Fibroblast of skin of left biceps (primary cell): ENCODE measurements at regions not wholly inside any gene's neighbourhood (a gene's known extent, or its start where the extent isn't known, plus 50 kb on each side); places are given as distances from the start of the nearest gene placed in this dataset.

Source experiments
- DNase-seq, 2 experiments: peaks; one replicate each; pipeline ENCODE4 v3.0.0-alpha.2; 2013; ENCODE audit warnings: low read depth in 2 of 2

DNA sequence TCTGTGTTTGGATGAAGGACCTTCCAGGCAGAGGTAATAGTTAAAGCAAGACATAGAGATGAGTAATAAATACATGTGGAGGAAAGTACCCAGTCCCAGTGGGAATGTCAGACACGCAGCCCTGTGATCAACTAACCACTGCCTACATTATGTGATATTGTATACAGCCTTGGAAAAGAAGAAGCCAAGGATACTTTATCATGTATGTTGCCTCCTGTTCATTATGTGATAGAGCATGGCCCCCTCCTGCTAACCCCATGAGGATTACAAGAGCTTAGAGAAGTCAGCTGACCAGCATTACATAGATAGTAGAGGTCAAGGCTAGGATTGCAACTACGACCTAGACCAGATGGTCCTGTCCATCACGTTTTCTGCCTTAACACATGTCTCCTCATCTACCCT is 497.0 kb upstream of the TNC start:
- DNase-seq, result no peak

DNA sequence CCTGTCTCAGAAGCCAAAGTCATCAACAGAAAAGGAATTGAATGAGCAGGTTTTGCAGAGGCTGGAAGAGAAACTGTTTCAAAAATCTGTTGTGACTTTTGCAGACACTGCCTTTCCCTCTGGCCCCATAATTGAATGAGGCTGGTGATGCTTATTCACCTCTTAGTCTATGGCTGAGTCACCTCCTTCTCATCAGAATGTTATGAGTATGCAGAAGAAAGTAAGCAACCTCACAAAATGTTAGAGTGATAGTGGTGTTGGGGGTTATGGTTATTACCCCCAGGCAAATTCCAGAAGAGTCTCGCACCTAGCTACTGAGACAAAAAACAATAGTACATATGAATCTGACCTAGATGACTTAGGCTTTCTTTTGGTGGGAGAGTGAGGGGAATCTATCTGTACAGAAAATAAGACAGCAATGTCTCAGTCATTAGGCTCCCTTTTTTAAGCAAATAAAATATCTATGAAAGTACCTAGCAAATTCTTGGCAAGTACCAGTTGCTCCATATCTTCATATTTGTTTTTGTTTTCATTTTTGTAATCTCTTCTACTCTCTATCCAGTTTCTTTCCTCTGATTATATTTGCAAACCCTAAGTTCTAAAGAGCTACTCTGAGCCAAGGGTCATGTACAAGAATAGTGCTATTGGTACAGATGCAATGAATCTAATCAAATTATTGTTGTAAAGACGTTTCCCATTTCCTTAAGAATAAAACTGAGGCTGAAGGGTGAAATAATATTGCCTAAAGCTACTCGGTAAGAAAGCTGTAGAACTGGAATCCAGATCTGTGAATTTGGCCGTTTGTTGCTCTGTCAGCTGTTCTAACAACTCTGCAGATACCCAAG is 498.1 kb upstream of the TNC start:
- DNase-seq, result peak; percentile 91 to 92

DNA sequence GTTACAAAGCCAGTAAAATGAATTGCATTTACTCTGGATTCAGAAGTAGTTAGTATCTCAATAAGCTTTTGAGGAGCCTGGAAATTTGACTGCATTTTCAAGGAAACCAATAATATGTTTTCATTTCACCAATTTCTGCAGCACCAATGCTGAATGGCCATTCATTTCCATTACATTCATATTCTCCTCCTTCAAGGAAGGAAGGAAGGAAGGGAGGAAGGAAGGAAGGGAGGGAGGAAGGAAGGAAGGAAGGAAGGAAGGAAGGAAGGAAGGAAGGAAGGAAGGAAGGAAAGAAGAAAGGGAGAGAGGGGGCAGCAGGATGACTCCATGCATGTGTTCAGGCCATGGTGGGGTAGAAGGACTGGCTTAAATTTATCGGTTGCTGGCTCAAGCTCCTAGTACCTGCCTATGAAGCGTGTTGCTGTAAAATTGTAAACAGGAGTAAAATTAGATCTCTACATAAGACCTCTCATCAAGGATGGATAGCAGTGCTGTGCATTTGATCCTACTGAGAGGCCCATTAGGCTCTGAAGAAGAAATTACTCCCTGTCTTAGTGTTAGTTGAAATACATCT is 498.8 kb upstream of the TNC start:
- no peak for DNase-seq

DNA sequence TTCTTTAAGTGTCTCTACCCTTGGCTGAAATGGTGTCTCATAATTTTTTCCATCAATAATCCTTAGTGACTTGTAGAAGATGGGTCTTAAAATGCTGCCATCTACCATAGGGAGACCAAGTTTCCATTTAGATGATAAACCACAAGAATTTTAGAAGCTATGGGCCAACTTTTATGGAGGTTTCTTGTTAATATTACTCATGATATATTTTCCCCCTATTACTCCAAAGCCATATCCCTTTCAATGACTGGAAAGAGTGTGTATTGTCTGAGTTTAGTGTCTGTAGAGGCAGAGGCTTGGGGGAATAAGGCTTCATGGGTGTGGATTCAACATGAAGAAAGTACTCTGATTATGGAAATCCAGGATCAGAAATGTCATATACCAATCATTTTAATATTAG is 507.3 kb upstream of the TNC start:
- DNase-seq, result no peak

DNA sequence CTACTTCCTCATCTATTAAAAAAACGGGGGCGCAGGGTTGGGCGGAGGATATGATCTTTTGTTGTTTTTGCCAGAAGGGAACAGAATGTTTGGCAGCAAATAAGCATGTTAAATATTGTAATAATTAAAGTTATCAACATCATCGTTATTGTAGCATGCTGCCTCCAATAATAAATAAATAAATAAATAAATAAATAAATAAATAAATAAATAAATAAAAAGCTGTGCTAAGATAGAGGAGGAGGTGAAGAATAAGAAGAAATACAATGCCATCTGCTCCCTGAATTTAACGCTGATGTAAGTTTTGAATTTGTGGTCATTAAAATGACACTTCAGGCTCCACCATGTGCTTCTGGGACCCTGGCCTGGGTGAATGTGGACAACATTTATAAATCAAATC is 508.0 kb upstream of the TNC start:
- DNase-seq, result no peak

DNA sequence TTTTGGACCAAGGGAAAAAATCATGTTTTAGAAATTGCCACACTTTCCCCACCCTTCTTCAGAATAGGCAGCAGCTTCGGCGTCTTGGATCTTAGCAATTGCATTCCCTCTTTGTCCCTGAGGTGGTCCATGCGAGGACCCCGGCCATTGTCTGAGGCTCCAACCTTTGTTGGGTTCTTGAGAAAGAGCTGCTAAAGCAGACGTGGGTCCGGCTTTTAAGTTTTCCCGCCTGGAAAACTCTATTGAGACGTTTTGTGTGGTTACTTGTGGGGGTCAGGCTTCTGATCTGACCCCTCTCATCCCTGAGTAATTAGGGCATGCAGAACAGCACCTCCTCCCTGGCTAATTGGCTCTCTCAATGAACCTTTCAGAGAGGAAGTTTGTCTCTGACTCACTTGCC is 509.6 kb upstream of the TNC start:
- DNase-seq, result no peak

DNA sequence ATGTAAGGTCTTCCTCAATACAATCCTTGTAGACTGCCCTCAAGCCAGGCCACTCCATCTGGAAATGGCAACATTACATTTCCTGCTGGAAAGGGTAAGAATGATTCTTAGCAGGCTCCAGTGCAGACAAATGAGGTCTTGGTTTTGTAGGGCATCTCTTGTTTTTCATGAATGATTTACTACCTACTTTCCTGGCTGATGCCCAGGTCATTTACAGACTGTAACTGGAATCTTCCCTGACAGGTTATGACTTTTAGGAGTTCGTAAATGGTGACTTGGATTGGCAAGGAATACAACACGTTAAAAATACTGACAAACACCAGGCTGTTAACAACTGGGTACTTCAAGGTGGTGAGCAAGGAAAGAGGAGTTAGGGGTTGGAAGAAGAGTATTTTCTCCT is 510.5 kb upstream of the TNC start:
- no peak for DNase-seq

DNA sequence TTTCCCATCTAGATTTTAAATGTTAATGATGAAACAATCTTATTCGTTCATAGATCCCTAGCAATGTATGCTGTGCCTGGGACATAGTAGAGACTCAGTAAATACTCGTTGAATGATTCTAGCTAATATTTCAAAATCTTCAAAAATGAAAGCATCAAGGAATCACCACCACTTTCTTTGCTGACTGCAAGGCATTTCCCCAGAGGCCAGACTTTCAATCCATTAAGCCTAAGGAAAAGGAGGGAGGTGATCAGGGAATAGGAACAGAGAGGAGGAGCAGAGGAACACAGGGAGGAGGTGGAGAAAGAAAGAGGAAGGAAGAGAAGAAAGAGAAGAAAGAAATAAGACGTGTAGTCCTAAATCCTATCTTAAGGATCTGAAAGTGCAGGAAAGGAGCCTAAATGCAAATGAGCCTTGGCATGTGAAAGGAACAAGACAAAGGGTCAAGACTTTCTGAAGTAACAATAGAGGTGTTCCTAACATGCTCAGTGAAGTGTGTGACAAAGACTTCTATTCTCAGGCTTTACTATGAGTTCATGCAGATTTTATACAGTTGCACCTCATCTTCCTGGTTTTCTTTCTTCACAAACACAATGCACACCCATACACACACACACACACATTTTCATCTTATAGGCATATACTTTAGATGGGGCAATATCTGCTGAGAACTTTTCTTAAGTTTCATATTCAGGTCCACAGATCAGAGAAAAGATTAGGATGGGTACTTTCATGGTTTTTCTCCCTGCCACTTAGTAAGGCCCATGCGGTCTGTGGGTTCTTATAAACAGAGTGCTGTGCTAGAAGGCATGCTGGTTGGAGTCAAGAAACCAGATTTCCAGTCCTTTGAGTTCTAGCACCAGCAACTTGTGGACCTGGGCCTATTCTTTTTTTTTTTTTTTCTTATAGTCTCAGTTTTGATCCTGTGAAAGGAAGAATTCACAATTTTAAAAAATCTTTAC is 512.2 kb upstream of the TNC start:
- no peak for DNase-seq

DNA sequence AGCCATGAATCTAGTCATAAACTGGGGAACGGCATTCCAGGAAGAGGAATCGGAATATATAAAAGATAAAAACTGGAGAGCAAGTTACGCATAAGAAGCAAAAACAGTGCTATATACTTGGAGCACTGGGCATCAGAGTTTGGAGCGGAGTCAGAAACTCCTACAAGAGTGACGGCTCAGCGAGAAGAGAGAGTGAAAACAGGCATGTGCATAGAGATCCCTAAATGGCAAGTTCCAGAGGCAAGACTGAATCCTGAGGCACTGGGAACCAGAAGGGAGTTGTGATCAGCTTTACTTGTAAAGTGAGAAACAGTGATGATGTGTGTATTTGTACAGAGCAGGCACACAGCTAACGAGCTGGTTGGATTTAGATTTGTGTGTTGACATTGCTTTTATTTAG is 514.4 kb upstream of the TNC start:
- no peak for DNase-seq

DNA sequence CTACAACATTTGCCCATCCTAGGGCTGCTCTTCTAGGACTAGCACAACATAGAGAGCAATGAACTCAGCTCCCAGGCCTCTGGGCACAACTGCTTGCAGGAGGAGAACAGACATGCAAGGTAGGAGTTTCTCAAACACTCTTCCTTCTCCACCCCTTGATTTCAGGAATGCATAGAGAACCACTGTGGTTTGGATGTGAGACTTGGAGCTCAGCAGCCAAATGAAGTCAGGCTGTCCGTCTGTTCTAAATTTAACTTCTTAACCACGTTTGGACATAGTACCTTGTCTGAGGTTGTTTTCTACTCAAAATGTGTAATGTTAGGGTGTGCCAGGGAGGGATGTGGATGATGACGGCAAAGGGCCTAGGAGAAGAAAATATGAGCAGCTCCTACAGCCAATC is 515.1 kb upstream of the TNC start:
- DNase-seq, result peak; percentile 81 to 84

DNA sequence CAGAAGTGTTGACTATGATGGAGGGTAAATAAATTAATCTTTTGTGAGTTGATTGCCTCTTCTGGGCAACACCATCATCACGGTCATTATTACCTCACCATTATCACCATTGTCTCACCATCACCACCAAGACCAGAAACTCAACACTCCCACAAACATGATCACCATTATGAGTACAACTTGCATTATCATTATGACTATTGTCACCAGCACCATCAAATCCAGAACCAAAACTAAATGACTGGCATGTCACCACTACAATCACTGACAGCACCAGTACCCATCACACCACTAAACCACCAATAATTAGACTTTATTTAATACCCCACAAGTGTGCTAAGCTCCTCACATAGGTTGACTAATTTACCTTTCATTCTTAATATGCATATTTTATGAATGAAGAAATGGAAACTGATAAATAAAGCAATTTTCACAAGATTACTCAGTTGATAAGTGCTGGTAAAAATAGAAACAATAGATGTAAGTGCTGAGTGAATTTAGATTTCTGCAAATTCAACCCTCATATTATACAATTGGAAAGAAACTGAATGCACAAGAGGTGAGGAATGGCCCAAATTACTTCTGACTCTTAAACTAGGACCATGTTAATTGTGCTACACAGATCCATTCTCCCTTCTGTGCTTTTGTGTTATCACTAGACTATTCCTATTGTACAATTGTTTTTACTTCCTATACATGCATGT is 517.8 kb upstream of the PAPPA start:
- no peak for DNase-seq

DNA sequence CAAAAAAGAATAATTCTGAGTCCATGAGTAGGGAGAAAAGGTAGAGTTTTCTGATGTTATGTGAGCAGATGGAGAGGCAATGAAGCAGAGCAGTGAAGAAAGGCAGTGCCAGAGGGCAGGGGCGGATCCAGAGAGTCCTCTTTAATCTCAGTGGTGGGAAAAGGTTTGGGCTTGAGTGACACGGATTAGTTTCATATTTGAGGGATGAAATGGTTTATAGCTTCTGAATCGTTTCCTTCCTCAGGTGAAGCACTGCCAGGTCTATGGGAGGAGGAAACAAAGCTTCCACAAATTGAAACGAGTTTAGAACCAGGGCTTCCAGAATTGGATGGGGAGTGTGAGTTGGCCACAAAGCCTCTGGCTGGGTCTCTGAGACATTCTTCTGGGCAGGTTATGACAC is 517.0 kb upstream of the PAPPA start:
- DNase-seq, result no peak

DNA sequence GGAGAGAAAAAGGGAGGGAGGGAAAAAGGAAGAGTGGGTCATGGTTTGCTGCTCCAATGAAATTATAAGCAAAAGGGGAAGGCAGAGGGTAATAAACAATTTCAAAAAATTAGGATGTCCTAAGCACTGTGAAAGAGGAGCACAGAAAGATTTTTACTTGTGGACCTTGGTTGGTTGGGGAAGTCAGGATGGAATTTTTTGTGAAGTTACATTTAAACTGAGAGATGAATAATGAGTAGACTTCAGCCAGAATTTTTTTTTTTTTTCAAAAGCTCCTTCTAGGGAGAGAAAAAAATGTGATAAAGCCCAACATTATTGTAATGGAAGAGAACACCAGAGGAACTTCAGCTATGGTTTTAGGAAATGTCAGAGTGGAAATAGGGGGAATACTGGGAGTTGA is 515.9 kb upstream of the PAPPA start:
- DNase-seq, result no peak

DNA sequence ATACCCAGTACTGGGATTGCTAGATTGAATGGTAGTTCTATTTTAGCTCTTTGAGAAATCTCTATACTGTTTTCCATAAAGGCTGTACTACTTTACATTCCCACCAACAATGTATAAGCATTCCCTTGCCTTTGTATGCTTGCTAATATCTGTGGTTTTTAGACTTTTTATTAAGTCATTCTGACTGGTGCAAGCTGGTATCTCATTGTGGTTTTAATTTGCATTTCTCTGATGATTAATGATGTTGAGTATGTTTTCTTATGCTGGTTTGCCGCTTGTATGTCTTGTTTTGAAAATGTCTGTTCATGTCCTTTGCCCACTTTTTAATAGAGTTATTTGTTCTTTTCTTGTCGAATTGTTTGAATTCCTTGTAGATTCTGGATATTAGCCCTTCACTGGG is 512.7 kb upstream of the PAPPA start:
- DNase-seq, result peak; percentile 74 to 82

DNA sequence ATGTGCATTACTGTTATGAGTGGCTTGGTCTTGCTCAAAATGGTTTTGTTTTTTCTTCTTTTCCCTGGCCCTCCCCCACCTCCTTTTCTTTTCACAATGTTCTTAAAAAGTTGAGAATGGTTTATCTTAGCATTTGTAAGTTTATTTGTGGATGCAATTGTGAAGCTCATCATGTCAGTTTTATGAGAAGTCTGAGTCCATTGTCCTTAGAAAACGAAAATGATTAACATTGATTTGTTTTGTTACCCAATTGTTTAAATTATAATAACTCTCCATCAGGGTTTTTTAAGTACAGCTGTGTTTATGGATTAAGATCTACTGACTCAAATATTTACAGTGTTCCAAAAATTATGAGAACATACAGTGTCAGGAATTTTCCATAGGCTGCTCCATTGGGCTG is 511.3 kb upstream of the PAPPA start:
- DNase-seq, result no peak

DNA sequence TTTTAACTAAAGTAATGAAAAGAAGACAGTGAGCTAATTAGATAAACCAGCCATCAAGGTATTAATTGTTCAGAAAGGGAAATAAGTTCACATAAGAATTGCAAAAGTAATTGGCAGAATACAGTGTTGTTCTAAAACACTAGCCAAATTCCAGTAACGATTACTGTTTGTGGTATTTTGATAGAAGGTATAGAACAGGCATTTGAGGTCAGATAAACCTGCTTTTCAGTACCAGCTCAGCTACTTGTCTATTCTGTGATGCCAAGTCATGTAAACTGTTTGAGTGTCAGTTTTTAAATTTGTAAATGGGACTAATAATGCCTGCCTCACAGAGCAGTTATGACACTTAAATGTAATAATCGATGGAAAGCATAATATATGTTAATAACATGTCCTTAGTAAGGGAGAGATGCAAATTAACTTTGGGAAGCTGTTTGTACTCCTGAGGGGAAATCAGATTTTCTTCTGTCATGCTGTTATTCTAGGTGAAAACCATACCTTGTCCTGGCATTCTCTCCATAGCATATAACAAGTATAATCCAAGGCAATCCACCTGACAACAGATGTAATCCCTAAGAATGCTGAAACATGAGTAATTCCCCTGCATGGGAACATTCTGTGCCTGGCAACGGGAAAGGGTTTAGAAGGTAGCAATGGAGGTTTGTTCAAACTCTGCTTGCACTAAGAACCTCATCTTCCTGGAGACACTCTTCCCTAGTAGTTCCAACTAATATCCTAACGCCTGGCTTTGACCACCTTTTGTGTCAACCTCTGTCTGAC is 509.5 kb upstream of the PAPPA start:
- DNase-seq, result no peak

DNA sequence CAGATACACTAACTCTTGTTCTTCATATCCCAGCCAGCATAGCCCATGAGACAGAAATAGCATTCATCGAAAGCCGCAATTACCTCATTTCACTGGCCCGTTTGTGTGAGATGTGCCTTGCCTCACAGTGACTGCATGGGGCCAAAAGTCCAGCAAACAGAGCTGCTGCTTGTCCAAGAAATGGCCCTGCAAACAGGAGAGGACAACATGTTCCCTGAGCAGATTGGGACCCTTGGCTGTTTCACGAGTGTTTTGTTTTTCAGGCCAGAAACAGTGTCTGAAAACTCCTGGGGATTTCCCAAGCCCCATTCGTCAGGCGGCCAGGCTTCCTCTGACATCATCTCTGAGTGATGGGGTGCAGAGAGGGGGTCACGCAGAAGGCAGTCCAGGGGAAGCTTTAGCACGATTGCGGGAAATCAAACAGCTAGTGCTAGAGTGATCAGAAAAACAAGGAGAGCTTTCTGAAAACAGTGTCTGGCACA is 503.6 kb upstream of the PAPPA start:
- peak; percentile 58 to 64 for DNase-seq

DNA sequence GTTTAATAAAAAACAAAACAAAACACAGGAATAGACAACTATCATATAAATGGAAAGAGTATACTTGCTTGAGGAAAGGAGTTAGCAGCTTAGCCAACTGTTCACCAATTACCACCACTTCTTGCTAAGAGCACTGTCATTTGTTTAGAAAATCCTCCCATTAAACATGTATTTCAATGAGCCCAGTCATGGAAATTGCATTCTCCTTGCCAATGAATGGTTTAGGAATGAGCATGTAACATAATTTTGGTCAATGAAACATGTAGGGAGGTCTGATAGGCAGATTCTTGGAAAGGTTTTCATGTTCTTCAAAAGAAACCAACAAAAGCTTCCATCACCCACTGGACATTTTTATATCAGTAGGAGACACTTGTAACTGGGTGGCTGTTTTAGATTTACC is 502.8 kb upstream of the PAPPA start:
- DNase-seq, result peak; percentile 94 to 96

DNA sequence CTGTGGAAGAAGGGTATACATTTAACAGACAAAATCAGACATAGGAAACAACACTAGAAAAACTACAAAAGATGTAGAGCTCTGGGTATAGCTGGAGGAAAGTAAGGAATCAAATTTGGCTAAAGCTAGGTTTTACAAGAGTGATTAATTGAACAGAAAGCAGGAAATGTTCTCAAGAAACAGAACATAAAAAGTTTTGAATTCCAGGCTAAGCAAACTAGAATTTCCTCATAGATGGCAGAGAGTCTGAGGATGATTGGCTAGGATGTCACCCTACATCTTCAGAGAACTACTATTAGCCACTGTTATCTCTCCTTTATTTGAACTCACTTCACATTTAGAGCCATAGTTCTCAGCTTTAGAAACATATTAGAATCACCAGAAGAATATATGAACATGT is 502.1 kb upstream of the PAPPA start:
- no peak for DNase-seq

DNA sequence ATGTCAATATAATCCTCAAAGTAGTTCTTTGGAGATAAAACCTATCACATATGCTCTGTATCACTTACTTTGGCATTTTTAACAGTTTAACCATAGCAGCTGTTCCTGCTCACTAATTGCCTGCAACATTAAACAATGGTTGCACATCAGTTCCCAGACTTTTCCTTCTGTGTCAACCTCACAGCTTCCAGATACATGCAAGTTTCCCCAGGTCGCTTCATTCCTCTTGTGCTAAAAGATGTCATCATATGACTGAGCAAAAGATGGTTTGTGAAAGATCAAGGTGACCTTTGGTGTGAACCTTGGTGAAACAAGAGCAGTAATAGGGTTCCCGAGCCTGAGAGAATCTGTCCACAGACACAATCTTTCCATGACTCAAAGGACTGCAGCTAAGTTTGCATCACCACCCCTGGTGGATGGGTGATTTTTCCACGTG is 500.4 kb upstream of the PAPPA start:
- no peak for DNase-seq

DNA sequence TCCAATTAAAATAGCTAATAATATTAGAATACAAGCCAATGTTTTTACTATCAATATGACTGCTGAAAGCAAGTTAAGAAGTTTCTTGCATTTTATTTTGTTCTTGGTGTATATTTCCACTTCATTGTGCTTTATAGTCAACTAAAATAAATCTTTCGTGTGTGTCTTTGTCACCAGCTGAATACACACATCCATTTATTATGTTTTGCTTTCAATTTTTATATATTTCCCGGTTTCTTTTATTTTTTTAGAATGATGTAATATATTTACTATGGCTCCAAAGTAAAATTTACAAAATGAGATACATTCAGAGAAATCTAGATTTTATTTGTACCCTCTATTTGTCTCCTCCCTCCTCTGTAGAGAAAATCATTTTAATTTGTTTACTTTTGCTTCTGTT is 495.9 kb upstream of the PAPPA start:
- DNase-seq, result no peak
